ENCODE measurements at regions not wholly inside any gene's neighbourhood (a gene's known extent, or its start where the extent isn't known, plus 50 kb on each side); places are given as distances from the start of the nearest gene placed in this dataset.

- TF ChIP-seq POLR2AphosphoS5 (IDR thresholded peaks at IDR 0.05; ENCODE audit: low read depth, low read length) (no peak), YY1 (IDR thresholded peaks at IDR 0.05; ENCODE audit: low read depth, low read length) (no peak), CREB1 (IDR thresholded peaks at IDR 0.05) (no peak), RFX5 (IDR thresholded peaks at IDR 0.05; ENCODE audit: borderline replicate concordance, low read depth, low read length) (no peak), CTCF (IDR thresholded peaks at IDR 0.05; ENCODE audit: control extremely low read depth in 1 of 3, insufficient read depth in 1 of 3, low read depth in 1 of 3, low read length in 3 of 3) (no peak), SIN3A (conservative IDR thresholded peaks at IDR 0.05 in 1 of 2, IDR thresholded peaks at IDR 0.05 in 1 of 2; ENCODE audit: low read depth in 1 of 2, low read length in 2 of 2) (no peak), JUND (IDR thresholded peaks at IDR 0.05; ENCODE audit: low read length) (no peak), TAF1 (IDR thresholded peaks at IDR 0.05; ENCODE audit: low read depth, low read length) (no peak), PHF8 (conservative IDR thresholded peaks at IDR 0.05; ENCODE audit: low read depth, low read length) (no peak), ATF3 (IDR thresholded peaks at IDR 0.05; ENCODE audit: insufficient read depth, low read depth, low read length) (no peak)
- TF ChIP-seq, protein P1, sequence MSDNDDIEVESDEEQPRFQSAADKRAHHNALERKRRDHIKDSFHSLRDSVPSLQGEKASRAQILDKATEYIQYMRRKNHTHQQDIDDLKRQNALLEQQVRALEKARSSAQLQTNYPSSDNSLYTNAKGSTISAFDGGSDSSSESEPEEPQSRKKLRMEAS (IDR thresholded peaks at IDR 0.05): no peak
Observed at GRCh38 chr5:2611659-2612058, 139.8 kb downstream of the IRX2 start.

Data from H1 (cell line).